Dedifferentiated amniotic fluid mesenchymal stem cell (primary cell): ENCODE measurements at regions not wholly inside any gene's neighbourhood (a gene's known extent, or its start where the extent isn't known, plus 50 kb on each side); places are given as distances from the start of the nearest gene placed in this dataset.

ENCODE experiments used
- DNase-seq: peaks from one replicate; pipeline ENCODE4 v3.0.0-alpha.2; 2016; ENCODE audit errors: extremely low spot score

GRCh38 chr1:217311766-217312165 is 319.1 kb downstream of the GPATCH2 start:
- DNase-seq, result no peak

DNA sequence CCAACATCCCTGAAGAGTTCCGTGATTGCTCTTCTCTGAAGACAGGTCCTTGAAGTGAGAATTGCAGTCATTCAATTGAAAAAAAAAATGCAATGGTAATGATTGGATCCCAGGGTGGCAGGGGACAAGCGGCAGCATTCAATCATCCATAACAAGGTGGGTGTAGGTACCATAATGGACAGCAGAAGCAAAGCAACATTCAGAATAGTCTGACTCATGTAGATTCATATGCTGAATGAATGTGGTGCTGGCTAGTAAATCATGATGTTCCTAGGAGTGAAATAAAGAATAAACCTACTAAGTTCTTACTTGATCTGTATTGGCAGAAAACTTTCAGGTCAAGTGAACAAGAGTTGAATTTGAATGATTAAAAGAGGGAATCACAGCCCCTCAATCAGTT is 319.6 kb downstream of the GPATCH2 start:
- no peak for DNase-seq

GRCh38 chr1:217281332-217281731 is 349.6 kb downstream of the GPATCH2 start:
- DNase-seq, result no peak

GRCh38 chr1:217275655-217276398 is 355.1 kb downstream of the GPATCH2 start:
- DNase-seq, result peak; percentile 68

- peak; percentile 81 for DNase-seq
Measured at GRCh38 chr1:217274927-217275654, 355.8 kb downstream of the GPATCH2 start.

GRCh38 chr1:217274416-217274815 is 356.5 kb downstream of the GPATCH2 start:
- no peak for DNase-seq

DNA sequence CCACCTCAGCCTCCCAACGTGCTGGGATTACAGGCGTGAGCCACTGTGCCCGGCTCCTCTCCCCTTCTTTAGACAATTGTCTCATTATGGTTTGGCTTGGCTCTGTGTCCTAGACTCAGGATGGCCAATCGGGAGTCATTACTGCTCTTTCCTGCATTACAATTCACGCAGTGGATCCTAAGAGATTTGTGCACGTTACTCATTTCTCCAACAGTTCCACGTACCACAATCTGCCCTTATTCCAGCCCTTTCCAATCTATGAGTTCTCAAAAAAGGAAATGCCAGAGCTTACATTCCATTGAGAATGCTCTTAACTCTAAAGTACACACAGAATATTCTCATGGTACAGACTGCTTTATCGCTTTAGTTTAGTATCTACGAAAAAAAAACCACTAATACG is 357.0 kb downstream of the GPATCH2 start:
- DNase-seq, result no peak

DNA sequence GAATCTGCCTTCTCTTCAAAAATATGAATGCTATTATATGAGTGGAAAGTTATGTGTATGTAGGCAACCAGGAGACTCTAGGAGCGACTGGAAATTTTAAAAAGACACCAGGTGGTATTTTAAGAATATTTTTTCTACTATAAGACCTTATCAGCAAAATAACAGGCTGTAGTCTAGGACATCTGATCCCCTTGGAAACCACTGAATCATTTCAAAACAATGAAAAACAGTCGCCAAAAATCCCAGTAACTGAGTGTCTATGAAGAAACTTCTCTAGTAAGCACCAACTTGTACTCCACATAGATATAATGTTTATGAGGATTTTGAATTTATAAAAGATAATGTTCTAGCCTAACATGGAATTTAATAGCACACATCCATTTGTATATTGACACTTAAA is 358.5 kb downstream of the GPATCH2 start:
- DNase-seq, result peak; percentile 69

- DNase-seq, result no peak
Measured at GRCh38 chr1:217270101-217270500, 360.8 kb downstream of the GPATCH2 start.

GRCh38 chr1:217268058-217268457 is 362.8 kb downstream of the GPATCH2 start:
- DNase-seq, result no peak

DNA sequence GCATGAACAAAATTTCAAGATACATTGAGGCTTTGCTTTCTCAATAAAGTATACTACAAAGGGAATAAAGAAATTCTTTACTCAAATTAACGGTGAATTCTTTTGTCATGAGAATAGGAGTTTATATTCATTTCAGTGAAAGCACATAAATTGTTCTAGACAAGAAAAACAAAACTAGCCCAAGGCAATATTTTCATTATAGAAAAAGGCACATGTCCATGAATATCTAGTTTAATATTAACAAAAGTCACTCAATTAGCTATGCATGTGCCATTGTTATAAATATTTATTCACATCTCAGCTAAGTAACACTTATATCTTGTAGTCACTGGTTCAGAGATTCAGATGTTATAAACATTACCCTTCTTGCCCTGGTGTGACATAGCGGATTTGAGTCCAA is 369.3 kb downstream of the GPATCH2 start:
- no peak for DNase-seq

DNA sequence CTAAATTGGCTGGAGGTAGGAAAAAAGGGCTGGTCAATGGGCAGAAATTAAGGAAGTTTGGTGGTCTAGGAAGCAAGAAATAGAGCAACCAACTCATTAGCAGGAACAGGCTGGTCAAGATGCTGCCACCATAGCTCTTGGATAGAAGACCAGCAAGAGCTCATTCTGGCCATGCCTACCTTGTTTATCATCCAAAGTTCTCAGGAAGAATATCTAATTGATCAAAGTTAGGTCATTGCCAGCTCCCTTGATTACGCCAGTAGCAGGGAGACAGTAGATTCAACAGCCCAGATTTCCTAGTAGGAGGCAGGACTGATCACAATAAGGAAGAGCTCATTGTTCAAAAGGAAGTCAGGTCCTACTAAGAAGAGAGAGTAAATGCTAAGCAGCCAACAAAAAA is 370.2 kb downstream of the GPATCH2 start:
- DNase-seq, result no peak

- no peak for DNase-seq
Measured at GRCh38 chr1:217253985-217254384, 376.9 kb downstream of the GPATCH2 start.

DNA sequence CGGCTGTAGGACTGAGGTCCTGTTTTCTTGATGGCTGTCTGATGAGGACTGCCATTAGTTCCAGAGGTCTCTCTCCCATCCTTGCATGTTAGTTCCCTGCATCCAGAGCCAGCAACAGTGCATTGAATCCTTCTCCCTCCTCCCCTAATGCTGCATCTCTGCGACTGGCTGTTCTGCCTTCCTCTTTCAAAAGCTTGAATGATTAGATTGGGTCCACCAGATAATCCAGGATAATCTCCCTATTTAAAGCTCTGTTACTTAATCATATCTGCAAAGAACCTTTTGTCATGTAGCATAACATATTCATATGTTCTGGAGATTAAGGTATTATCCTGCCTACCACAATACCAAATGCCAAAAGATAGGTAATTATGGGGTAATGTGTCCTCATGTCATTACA is 377.5 kb downstream of the GPATCH2 start:
- DNase-seq, result no peak

DNA sequence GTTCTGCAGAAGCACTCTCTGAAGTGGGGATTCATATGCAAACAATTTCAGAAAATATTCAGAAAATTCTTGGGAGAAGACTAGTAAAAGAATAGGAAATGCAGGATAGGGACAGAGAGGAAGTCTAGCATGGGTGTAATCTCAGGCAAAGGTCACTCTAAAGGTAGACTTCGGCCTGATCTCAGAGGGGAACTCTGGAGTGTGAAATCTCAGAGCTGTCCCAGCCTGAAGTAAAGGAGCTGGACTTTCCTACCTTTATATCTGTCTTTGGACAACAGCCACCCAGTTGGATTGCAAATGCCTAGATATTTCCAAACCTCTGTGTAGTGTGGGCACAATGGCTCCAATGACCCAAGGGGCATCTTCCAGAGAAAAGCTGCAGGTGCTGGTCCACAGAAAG is 379.8 kb downstream of the GPATCH2 start:
- DNase-seq, result no peak

- no peak for DNase-seq
Measured at GRCh38 chr1:217249857-217250256, 381.0 kb downstream of the GPATCH2 start.

DNA sequence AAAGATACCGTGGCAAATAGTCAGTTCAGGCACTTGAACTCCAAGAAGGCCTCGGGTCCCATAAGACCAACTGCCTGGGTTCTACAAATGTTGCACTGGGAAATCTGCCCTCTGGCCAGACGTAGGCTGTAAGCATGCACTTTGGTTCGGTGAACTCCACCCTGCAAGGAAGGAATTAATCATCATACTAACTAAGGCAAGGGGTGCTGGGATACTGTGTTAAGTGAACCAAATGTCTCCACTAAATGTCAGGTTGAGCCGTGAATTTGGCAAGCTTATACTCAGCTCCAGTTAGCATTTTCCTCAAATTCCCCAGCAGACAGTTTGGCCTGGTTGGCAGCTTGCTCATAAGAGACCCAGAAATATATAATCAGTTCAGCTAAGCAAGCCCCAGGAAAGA is 385.9 kb downstream of the GPATCH2 start:
- no peak for DNase-seq

- no peak for DNase-seq
Measured at GRCh38 chr1:217240656-217241055, 390.2 kb downstream of the GPATCH2 start.

GRCh38 chr1:217238945-217239344 is 391.9 kb downstream of the GPATCH2 start:
- DNase-seq, result no peak

GRCh38 chr1:217230412-217230811 is 400.5 kb downstream of the GPATCH2 start:
- DNase-seq, result no peak

DNA sequence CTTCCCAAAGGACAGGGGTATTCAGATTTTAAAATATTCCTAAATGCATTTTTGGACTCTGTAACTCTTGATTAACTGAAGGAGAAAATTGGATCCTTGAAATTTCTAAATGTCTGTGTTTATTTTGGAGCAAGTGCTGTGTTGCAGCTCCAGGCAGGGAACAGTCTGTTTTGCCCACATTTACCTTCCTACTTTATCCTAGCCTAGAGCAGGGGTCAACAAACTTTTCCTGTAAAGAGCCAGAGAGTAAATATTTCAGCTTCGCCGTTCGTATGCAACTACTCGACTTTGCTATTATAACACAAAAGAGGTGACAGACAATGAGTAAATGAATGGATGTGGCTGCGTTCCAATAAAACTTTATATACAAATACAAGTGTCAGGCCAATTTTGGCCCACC is 402.2 kb downstream of the GPATCH2 start:
- no peak for DNase-seq

DNA sequence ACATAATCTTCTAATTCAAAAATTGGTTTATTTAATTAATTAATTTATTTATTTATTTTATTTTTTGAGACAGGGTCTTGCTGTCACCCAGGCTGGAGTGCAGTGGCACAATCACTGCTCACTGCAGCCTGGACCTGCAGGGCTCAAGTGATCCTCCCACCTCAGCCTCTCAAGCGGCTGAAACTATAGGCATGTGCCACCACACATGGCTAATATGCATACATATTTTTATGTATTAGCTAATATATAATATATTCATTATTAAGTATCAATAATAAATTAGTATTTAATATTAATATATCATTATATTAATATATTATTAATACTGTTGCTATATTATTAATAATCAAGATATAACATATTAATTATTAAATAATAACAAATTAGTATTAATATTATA is 406.7 kb downstream of the GPATCH2 start:
- no peak for DNase-seq

DNA sequence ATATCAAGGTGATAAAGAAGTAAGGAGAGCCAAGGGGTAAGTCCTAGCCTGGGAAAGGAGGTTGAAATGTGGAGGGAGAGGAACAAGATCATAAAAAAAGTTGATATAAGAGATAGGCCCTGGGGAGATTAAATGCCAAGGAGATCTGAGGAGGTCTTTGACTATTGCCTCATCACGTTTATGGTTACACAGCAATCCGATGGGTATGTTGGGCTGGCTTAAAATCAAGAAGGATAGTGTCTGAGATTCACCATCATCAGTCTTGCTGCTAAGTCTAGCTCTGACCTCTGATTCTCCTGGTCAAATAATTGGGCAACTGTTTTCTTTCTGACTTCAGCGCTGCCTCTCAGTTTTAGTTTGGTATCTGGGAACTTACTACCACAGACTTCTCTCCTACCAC is 416.3 kb downstream of the GPATCH2 start:
- no peak for DNase-seq
